Epidermal melanocyte (primary cell): ENCODE measurements at regions not wholly inside any gene's neighbourhood (a gene's known extent, or its start where the extent isn't known, plus 50 kb on each side); places are given as distances from the start of the nearest gene placed in this dataset.

Source experiments
- DNase-seq: peaks from one replicate; pipeline ENCODE4 v3.0.0; 2011; ENCODE audit warnings: low spot score; ENCODE audit not compliant: insufficient read length

DNA sequence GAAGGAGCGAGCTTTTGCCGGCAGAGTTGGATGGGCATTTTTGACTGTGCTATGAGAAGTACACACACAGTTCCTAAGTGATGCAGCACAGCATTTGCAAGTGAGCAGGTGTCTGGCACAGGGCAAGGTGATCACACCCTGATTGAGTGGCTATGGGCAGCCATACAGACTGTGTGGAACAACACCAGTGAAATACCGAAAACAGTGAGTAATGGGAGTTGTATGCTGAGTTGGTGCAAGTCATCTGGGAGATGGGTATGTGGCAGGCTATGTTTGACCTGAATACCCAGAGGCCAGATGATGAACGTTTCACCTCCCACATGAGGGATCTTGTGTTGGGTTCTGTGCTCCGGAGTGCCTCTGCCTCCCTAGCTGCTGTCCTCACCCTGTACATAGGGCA is 53.5 kb upstream of the TIPARP start:
- no peak for DNase-seq

DNA sequence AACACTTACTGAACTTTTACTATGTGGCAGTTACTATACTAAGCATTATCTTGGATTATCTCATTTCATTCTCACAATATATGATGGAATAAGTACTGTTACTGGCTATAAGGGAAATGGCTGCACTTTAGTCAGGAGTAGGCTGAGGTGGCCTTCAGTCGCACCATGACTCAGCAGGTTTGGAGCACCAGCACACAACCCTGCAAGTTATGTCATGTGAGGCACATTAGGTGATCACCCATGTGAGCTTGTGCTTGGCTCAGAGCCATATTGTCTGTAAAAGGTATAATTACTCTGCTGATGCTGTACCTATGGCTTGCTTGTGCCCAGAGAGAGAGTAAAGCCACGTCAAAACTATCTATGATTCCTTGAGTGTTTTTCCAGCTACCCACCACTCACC is 54.1 kb upstream of the TIPARP start:
- DNase-seq, result no peak

DNA sequence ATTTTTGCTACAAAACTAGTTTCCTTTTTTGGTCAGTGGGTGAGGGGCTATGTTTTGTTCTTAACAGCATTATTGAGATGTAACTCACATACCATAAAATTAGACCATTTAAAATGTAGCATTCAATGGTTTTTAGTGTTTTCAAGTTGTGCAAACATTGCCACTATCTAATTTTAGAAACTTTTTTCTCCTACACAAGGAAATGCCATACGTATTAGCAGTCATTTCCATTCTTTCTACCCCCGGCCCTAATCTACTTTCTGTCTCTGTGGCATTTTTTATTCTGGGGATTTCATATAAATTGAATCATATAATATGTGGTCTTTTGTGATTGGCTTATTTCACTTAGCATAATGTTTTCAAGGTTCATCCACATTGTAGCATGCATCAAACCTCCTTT is 55.0 kb upstream of the TIPARP start:
- no peak for DNase-seq

DNA sequence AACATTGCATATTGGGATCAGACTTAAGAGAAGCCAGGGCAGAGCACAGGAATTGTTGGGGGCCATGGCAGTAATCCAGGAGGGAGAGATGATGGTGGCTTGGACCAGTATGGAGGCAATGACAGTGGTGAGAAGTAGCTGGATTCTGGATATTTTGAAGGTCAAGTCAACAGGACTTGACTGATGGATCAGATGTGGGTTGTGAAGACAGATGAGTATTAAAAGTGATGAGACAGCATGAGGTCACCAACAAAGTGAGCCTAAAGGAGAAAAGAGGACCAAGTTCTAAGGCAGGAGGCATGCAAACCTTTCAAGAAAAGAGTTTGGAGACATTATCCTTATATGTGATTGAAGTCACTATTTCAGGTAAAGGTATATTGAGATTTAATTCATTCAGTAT is 56.6 kb upstream of the TIPARP start:
- DNase-seq, result no peak

DNA sequence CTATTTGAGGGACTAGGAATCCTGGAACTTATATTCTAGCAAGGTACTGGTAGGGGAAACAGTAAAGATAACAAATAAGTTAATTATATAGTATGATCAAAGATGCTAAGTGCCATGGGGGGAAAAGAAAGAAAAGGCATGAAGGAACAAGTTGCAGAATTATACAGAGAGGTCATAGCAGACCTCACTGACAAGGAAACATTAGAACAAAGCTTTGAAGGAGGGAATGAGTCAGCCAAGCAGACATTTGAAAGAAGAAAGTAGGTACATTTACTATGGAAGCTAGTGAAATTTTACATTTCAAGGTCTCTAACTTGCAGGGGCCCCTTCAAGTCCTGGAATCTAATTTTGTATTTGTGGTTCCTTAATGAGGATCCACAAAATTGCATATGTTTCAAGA is 57.2 kb upstream of the TIPARP start:
- DNase-seq, result no peak

DNA sequence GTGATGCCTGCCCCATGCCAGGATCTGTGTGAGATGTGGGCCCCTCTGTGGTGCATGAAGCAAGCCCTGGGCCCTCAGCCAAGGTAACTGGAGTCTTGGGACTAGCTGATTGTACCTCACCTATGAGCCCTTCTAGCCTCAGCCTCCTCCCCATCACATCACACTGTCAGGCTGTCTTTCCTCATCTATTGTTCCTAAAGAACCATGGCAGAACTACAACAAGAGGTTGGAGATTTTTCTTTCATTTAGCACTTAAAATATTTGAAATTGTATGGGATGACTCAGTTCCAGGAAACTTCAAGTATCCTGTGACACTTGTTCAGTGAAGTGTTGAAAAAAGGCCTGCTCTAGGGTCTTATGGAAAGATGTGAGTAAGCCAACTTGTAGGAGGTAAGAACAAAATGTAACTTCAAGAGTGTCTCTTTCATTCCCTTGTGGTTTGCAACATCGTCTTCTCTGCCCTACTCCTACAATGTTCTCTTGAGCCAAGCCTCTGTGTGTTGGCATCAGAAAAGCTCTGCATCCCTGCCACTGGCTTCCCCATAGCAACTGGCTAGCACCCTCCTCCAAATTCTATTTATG is 58.7 kb upstream of the TIPARP start:
- no peak for DNase-seq

DNA sequence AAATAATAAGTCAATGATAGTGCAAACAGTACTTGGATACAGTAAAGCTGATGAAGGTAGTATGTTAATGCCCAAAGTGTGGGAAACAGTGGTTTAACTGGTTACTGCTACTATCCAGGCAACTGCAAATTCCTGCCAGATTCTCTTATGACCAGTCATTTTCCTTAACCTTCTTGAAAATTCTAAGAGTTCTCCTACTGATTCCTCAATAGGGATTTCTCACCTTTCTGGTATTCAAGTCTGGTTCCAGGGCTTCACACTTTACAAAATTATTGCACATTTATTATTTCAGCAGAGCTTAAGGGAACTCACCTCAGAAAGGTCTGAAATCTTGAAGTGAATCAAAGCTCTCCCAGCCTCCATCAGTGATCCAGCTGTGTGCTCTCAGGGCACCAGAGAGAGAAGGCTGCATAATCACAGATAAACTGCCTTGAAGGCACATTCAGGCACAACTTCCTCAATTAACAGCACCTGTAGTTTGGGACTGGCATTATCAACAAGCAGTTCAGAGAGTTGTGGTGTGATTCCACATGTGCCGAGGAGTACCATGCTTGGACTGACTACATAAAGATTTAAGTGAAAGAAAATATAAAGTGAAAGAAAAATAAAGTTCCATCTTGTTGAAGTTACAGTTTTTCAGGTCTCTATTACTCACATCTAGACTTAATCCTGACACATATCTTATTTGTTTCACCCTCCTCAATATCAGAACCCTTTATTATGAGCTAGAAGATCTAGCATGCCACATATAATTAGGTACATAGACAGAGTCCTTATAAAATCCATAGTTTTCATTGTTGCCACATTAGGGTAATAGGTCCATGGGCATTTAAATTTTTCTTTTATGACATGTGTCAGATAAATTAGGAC is 59.5 kb upstream of the TIPARP start:
- no peak for DNase-seq

DNA sequence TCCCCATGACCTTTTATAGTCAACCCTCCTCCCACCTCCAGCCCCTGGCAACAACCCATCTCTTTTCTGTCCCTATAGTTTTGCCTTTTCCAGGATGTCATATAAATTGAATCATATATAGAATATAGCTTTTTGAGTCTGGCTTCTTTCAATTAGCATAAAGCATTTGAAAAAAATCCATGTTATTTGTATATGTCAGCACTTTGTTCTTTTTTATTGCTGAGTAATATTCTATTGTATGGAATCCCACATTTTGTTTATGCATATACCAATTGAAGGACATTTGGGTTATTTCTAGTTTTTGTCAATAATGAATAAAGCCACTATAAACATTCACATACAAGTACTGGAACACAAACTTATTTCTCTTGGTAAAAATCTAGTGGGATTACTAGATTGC is 58.0 kb upstream of the SSR3 start:
- DNase-seq, result no peak

DNA sequence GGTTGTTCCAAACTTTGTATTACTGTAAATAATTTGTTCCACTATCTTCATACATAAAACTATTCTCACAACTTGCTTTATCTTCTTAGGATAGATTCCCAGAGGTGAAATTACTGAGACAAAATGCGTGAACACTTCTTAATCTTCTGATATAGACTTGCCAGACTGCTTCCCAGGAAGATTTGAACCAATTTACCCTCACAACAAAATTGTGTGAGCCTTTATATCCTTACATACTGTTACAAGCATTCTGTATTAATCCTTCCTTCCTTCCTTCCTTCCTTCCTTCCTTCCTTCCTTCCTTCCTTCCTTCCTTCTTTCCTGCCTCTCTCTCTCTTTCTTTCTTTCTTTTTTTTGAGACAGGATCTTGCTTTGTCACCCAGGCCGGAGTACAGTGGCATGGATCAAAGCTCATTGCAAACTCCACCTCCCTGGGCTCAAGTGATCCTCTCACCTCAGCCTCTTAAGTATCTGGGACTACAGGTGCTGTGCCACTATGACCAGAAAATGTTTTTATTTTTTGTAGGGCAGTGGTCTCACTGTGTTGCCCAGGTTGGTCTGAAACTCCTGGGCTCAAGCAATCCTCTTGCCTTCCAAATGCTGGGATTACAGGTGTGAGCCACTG is 57.1 kb upstream of the SSR3 start:
- DNase-seq, result no peak

DNA sequence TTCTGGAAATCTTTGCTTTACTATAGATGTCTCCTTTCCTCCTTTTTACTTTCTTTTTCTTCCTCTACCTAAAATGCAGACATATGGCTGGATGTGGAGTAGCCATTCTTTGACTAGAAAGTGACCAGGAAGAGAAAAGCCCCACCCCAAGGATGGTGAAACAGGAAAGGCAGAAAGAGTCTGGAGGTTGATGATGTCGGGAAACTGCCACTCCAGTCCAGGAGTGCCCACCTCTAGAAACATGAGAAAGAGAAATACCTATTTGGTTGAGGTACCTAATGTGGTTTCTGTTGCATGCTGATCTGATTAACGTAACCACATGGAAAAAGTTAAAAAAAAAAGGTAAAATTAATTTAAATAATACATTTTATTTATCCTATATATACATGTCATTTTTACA is 55.2 kb upstream of the SSR3 start:
- DNase-seq, result no peak

DNA sequence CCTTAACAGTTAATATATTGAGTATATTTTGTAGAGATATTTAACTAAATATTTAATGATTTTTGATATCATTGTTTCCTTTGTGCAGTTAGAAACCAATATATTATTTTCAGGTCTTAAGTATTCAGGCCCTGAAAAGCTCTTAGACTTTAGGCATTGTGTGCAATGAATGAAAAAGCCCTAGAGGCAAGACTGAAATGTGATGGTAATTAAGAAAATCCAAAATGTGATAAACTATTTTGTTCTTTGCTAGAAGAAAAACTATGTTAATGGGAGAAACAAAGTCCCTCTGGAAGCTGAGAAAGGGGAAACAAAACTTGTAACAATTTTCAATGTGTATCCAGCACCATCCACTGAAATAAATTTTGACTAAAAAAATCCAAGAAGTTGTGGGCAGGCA is 54.6 kb upstream of the SSR3 start:
- DNase-seq, result peak; percentile 37

DNA sequence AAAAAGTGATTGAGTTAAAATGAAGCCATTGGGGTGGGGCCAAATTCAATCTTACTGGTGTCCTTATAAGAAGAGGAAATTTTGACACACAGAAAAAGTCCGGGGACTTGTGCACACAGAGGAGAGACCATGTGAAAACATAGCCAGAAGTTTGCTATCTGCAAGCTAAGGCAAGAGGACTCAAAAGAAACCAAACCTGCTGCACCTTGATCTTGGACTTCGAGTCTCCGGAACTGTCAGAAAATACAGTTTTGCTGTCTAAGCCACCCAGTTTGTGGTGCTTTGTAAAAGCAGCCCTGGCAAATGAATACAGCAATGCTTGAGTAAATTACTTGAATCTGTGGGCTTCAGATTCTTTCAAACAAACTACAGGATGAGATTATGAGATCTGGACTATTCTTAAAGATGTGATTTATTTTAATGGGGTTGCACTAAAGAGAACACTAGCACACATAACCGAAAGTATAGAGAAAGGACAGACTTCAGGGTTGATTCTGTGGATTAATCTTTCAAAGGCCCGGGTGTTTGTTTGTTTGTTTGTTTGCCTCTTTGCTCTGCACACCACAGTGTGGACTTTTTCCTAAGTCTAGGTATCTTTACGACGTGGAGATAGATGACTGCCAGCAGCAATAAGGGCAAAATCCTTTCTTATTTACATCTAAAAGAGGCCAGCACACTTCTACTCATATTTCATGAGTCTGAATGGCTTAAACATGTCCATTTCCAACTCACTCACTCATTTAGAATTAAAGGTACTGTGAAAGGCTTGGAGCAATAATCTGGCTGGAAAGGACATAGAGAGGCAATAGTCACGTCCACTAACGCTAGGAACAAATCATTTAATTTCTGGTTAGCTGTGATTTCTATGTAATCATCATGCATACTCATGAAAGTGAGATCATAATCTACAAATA is 53.9 kb upstream of the SSR3 start:
- no peak for DNase-seq

DNA sequence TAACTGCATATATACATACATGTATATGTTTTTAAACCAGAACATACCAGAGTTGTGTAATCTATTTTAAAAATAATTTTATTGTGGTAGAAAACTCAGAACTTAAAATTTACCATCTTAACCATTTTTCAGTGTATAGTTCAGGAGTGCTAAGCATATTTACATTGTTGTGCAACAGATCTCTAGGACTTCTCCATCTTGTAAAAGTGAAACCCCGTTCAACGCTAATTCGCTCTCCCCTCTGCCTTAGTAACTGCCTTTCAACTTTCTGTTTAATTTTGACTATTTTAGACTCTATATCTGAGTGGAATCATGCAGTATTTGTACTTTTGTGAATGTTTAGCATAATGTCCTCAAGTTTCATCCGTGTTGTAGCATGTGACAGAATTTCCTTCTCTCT is 51.8 kb upstream of the SSR3 start:
- DNase-seq, result no peak

DNA sequence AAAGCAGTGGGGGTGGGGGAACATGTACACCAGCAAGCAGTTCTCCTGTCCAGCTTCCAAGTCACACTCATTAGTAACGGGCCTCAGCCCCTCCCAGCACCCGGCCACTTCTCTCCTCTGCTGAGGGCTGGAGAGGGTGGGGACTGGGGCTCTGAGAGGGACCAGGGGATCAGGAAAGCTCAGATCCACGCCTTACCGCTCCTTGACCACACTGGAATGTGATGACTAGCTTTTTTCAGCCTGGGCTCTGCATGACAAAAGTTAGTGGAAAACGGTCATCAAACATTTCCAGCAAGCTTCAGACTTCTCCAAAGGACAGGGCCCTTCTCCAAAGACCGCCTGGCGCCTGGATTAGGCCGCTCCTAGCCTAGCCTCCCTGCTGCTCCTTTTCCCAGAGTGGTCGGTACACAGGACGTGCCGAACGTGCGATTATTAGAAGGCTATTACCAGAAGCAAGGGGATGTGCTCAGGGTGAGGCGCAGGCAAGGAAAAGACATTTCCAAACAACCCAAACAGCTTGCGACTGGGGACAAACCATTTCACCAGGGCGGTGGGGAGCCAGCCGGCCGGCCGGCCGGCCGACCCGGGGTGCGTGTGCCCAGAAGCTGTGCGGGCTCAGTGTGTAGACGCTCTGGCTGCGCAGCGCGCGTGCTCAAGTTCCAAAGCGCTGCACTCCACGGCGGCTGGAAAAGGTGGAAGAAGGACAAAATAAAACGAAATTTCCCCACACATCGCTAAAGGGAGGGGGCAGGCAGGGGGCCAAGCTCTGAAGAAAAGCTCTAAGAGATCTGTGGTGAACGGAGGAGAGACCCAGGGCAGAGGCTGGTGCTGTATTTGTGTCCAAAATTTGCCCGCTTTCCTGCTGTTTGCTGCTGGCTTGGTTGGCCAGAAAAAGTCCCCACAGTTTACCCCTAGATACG is 51.0 kb upstream of the SSR3 start:
- DNase-seq, result no peak

DNA sequence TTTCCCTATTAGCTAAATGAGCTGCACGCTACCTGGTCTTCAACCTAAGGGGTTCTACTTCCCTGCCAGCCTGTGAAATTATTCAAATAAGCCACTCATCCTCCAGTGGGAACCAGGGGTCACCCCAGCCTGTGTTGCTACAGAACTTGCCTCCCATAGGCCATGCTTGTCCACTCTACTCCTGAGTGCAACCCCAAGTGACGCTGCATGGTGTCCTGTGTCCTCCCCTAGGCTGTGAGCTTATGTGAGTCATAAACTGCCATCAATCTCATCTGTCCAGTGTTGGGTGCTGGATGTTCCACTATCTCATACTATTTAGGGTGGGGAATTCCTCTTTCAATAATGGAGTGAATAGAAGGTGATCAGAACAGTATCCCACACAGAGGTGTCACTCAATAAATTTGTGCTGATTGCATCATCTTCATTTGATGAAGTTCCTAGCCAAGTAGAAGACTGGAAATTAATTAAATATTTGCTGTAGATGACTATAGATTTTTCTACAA is 49.8 kb upstream of the SSR3 start:
- no peak for DNase-seq
